ENCODE measurements at regions not wholly inside any gene's neighbourhood (a gene's known extent, or its start where the extent isn't known, plus 50 kb on each side); places are given as distances from the start of the nearest gene placed in this dataset.

GRCh38 chr2:14815201-14815600 is 182.7 kb downstream of the LRATD1 start:
- Mint-ChIP-seq H3K4me1 (ENCODE audit: low read depth) (no peaks in the 10 kb centered on the region), H3K36me3 (ENCODE audit: insufficient read depth in 2 of 2) (no peaks in the 10 kb centered on the region), H3K27me3 (ENCODE audit: low read depth) (no peaks in the 10 kb centered on the region), H3K27ac (no peak overlapping the region), H3K4me3 (no peak overlapping the region), H3K9me3 (peaks cover 9 to 20% of the 10 kb centered on the region in 2 donors)
- ATAC-seq (replicated peaks in 1 of 2) (no peak), DNase-seq (no peak)

DNA sequence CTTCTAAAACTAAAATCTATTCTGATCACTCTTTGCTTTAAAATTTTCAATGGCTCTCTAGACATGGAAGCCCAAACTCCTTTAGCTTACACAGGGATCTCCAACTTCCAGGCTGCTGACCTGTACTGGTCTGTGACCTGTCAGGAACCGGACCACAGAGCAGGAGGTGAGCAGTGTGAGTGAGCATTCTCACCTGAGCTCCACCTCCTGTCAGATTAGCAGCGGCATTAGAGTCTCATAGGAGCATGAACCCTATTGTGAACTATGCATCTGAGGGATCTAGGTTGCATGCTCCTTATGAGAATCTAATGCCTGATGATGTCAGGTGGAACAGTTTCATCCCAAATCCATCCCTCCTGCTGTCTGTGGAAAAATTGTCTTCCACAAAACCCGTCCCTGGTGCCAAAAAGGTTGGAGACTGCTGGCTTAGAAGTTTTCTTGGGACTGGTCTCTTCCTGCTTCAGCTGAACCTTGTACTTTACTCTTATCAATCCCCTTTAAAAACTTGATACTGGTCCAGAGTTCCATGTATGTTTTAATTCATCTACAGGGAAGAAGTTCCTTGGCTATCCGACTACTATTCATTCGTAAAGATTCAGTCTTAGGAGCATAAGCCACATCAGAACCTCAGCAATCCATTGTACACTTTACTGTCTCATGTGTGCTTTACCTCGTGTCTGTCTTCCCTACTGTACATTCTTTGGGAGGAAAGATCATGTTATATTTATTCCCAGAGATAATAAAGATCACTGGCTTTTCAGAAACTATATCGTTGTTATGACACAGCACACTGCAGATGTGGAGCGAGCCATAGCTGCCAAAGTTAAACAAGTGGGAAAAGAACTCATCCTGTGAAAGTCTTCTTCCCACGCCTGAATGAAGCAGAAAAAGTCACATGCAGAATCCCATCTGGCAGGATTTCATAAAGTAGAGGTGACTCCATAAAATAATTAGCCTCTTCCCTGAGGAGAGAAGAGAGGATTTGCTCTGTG is 183.8 kb downstream of the LRATD1 start:
- Mint-ChIP-seq H3K4me1 (ENCODE audit: low read depth) (no peaks in the 10 kb centered on the region), H3K27ac (no peak overlapping the region), H3K4me3 (no peak overlapping the region), H3K36me3 (ENCODE audit: insufficient read depth in 2 of 2) (no peaks in the 10 kb centered on the region), H3K9me3 (peaks cover 11 to 22% of the 10 kb centered on the region in 2 donors), H3K27me3 (ENCODE audit: low read depth) (no peaks in the 10 kb centered on the region)
- no peak for ATAC-seq (replicated peaks in 1 of 2)
- DNase-seq = no peak

GRCh38 chr2:14817848-14818247 is 185.3 kb downstream of the LRATD1 start:
- Mint-ChIP-seq H3K27me3 (ENCODE audit: low read depth) (no peaks in the 10 kb centered on the region), H3K27ac (no peak overlapping the region), H3K4me1 (ENCODE audit: low read depth) (no peaks in the 10 kb centered on the region), H3K4me3 (no peak overlapping the region), H3K9me3 (peaks cover 12 to 18% of the 10 kb centered on the region in 2 donors), H3K36me3 (ENCODE audit: insufficient read depth in 2 of 2) (no peaks in the 10 kb centered on the region)
- ATAC-seq (replicated peaks in 1 of 2) (no peak), DNase-seq (no peak)

DNA sequence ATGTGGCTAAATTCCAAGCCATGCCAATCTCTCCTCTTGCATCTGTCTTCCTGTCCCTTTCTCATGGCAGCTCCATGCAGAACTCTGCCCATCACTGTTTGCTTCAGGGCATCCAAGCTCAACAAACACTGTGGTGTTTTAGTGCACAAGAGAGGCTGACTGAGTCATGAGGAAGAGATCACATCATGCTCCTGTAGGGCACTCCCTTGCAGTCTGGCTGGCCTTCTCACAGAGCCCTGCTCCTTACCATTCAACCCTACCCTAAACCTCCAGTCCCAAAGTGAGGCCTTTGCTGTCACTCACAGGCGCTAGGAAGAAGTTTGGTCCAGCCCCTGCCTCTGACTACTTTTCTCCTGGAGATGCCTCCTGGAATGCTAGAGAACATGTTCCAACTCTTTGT is 194.0 kb downstream of the LRATD1 start:
- Mint-ChIP-seq H3K9me3 (peaks cover 0 to 2% of the 10 kb centered on the region in 2 donors), H3K4me1 (ENCODE audit: low read depth) (no peaks in the 10 kb centered on the region), H3K36me3 (ENCODE audit: insufficient read depth in 2 of 2) (no peaks in the 10 kb centered on the region), H3K27ac (no peak overlapping the region), H3K4me3 (no peak overlapping the region), H3K27me3 (ENCODE audit: low read depth) (no peaks in the 10 kb centered on the region)
- ATAC-seq (replicated peaks in 1 of 2) (no peak), DNase-seq (no peak)

GRCh38 chr2:14827226-14828023 is 194.9 kb downstream of the LRATD1 start:
- no peak overlapping the region for H3K27ac Mint-ChIP-seq
- DNase-seq (no peak), ATAC-seq (replicated peaks in 1 of 2) (no peak)
- no peaks in the 10 kb centered on the region for H3K4me1 Mint-ChIP-seq (ENCODE audit: low read depth)
- H3K36me3 Mint-ChIP-seq (ENCODE audit: insufficient read depth in 2 of 2) = no peaks in the 10 kb centered on the region
- no peaks in the 10 kb centered on the region for H3K27me3 Mint-ChIP-seq (ENCODE audit: low read depth)
- H3K4me3 Mint-ChIP-seq = no peak overlapping the region
- H3K9me3 Mint-ChIP-seq = peaks cover 0 to 2% of the 10 kb centered on the region in 2 donors

DNA sequence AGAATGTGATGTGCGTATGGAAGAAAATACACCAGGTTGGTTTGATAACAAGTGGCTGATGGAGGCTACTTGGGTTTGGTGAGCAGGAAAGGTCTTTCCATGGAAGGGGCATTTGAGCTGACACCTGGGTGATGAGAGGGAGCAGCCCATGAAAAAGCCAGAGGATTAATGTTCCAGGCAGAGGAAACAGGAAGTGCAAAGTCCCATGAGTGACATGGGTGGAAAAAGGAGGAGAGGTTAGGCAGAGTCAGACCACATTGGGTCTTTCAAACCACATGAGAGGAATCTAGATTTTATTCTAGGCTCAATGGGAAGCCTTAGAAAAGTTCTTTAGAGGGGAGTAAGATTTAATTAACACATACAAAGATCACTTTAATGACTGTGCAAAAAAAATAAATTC is 195.7 kb downstream of the LRATD1 start:
- peaks cover 0 to 2% of the 10 kb centered on the region in 2 donors for H3K9me3 Mint-ChIP-seq
- H3K4me1 Mint-ChIP-seq (ENCODE audit: low read depth) = no peaks in the 10 kb centered on the region
- no peaks in the 10 kb centered on the region for H3K27me3 Mint-ChIP-seq (ENCODE audit: low read depth)
- DNase-seq = no peak
- H3K27ac Mint-ChIP-seq = no peak overlapping the region
- ATAC-seq (replicated peaks in 1 of 2) = no peak
- H3K36me3 Mint-ChIP-seq (ENCODE audit: insufficient read depth in 2 of 2) = no peaks in the 10 kb centered on the region
- H3K4me3 Mint-ChIP-seq = no peak overlapping the region

DNA sequence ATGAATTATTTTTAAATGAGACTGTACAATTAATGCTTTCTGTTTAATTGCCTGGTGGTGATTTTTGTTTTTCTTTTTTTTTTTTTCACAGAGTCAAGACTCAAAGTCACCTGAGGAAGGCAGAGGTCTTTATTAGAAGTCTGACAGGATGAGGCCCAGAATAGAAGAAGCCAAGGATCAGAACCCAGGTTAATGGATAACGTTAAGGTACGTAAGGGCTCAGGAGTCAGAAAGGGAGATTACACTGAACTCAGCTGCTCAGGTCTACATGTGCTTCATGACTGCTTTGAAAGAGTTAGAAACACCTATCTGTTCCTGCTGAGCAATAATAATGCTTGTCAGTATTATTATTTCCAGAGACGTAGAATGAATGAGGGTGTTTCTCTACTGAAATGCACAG is 196.5 kb downstream of the LRATD1 start:
- no peak for DNase-seq
- peaks cover 0 to 2% of the 10 kb centered on the region in 2 donors for H3K9me3 Mint-ChIP-seq

GRCh38 chr2:14831458-14831857 is 198.9 kb downstream of the LRATD1 start:
- no peaks in the 10 kb centered on the region for H3K27me3 Mint-ChIP-seq (ENCODE audit: low read depth)
- H3K4me1 Mint-ChIP-seq (ENCODE audit: low read depth) = no peaks in the 10 kb centered on the region
- no peaks in the 10 kb centered on the region for H3K36me3 Mint-ChIP-seq (ENCODE audit: insufficient read depth in 2 of 2)
- DNase-seq (no peak), ATAC-seq (replicated peaks in 1 of 2) (no peak)
- no peak overlapping the region for H3K4me3 Mint-ChIP-seq
- H3K27ac Mint-ChIP-seq = no peak overlapping the region
- peaks cover 0 to 2% of the 10 kb centered on the region in 2 donors for H3K9me3 Mint-ChIP-seq

More for the DNA sequence above, 196.5 kb downstream of the LRATD1 start:
- Mint-ChIP-seq H3K36me3 (ENCODE audit: insufficient read depth in 2 of 2) (no peaks in the 10 kb centered on the region), H3K4me1 (ENCODE audit: low read depth) (no peaks in the 10 kb centered on the region), H3K27me3 (ENCODE audit: low read depth) (no peaks in the 10 kb centered on the region), H3K4me3 (no peak overlapping the region), H3K27ac (no peak overlapping the region)
- no peak for ATAC-seq (replicated peaks in 1 of 2)

- H3K27me3 Mint-ChIP-seq (ENCODE audit: low read depth) = no peaks in the 10 kb centered on the region
- no peaks in the 10 kb centered on the region for H3K4me1 Mint-ChIP-seq (ENCODE audit: low read depth)
These were observed 211.1 kb downstream of the LRATD1 start for GRCh38 chr2:14843507-14844204.

DNA sequence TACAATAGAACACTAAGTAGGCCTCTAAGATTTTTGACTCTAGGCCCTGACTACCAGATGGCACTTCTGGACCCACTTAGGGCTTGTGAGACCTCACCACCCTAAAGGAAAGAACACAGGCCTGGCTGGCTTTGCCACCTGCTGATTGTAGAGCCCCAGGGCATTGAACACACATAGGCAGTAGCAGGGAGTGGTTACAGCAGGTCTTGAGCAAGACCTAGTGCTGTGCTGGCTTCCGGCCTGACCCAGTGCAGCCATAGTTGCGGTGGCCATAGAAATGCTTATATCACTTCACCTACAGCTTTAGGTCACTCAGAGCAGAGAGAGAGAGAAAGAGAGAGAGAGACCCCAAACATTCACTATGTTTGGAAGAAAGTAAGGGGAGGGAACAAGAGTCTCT is 223.2 kb downstream of the LRATD1 start:
- no peaks in the 10 kb centered on the region for H3K27me3 Mint-ChIP-seq (ENCODE audit: low read depth)
- H3K27ac Mint-ChIP-seq = no peak overlapping the region
- H3K4me1 Mint-ChIP-seq (ENCODE audit: low read depth) = no peaks in the 10 kb centered on the region
- H3K9me3 Mint-ChIP-seq = peaks cover 6 to 12% of the 10 kb centered on the region in 2 donors
- peaks cover 2 to 7% of the 10 kb centered on the region in 2 donors for H3K36me3 Mint-ChIP-seq (ENCODE audit: insufficient read depth in 2 of 2)
- no peak overlapping the region for H3K4me3 Mint-ChIP-seq
- DNase-seq (no peak), ATAC-seq (replicated peaks in 1 of 2) (no peak)

More at GRCh38 chr2:14843507-14844204, 211.1 kb downstream of the LRATD1 start:
- Mint-ChIP-seq H3K4me3 (no peak overlapping the region), H3K36me3 (ENCODE audit: insufficient read depth in 2 of 2) (peaks cover 6 to 8% of the 10 kb centered on the region in 2 donors), H3K9me3 (peaks cover 12 to 18% of the 10 kb centered on the region in 2 donors), H3K27ac (no peak overlapping the region)
- ATAC-seq (replicated peaks in 1 of 2) (no peak), DNase-seq (no peak)

GRCh38 chr2:14861181-14861580 is 228.7 kb downstream of the LRATD1 start:
- no peak overlapping the region for H3K4me3 Mint-ChIP-seq
- DNase-seq (no peak), ATAC-seq (replicated peaks in 1 of 2) (no peak)

GRCh38 chr2:14866736-14867352 is 234.3 kb downstream of the LRATD1 start:
- Mint-ChIP-seq H3K27ac (no peak overlapping the region), H3K36me3 (ENCODE audit: insufficient read depth in 2 of 2) (peaks cover 0 to 2% of the 10 kb centered on the region in 2 donors), H3K4me3 (no peak overlapping the region), H3K27me3 (ENCODE audit: low read depth) (no peaks in the 10 kb centered on the region), H3K4me1 (ENCODE audit: low read depth) (no peaks in the 10 kb centered on the region), H3K9me3 (peaks cover 2 to 6% of the 10 kb centered on the region in 2 donors)
- DNase-seq = no peak
- ATAC-seq (replicated peaks in 1 of 2) = no peak

More at GRCh38 chr2:14861181-14861580, 228.7 kb downstream of the LRATD1 start:
- H3K27me3 Mint-ChIP-seq (ENCODE audit: low read depth) = no peaks in the 10 kb centered on the region
- H3K27ac Mint-ChIP-seq = no peak overlapping the region
- peaks cover 2% of the 10 kb centered on the region in 2 donors for H3K36me3 Mint-ChIP-seq (ENCODE audit: insufficient read depth in 2 of 2)
- H3K9me3 Mint-ChIP-seq = peaks cover 2 to 12% of the 10 kb centered on the region in 2 donors
- no peaks in the 10 kb centered on the region for H3K4me1 Mint-ChIP-seq (ENCODE audit: low read depth)

All from activated T-cell treated with anti-CD3 and anti-CD28 coated beads, Interleukin-2, amount 50 U/mL, for 72 hours (primary cell).